AG08396 (cell line): ENCODE measurements at regions not wholly inside any gene's neighbourhood (a gene's known extent, or its start where the extent isn't known, plus 50 kb on each side); places are given as distances from the start of the nearest gene placed in this dataset.
"Not testable (repeated sequence)": the region's sequence is repeated elsewhere in the genome, so short reads cannot be mapped to it uniquely, and the experiment has no call there.

ENCODE experiments used
- DNase-seq: peaks from one replicate; pipeline ENCODE4 v3.0.0; 2012; ENCODE audit warnings: low spot score, mixed read lengths

DNA sequence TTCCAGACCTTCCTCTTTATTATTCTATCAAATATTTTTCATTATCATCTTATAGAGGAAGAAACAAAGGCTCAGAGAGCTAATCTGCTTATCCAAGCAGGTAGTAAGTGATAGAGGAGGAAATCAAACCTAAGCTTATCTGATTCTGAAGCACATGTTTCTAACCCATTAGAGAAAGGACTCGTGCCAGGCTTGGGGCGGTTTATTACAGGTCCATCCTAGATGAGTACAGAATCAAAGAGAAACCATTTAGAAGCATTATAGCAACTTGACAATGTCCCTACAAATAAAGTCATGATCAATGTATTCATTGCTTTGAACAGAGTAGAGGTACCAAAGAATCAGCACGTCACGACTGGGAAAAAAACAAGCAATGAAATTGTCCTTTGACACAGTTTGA lies 303.0 kb downstream of the CYRIA start:
- no peak for DNase-seq

DNA sequence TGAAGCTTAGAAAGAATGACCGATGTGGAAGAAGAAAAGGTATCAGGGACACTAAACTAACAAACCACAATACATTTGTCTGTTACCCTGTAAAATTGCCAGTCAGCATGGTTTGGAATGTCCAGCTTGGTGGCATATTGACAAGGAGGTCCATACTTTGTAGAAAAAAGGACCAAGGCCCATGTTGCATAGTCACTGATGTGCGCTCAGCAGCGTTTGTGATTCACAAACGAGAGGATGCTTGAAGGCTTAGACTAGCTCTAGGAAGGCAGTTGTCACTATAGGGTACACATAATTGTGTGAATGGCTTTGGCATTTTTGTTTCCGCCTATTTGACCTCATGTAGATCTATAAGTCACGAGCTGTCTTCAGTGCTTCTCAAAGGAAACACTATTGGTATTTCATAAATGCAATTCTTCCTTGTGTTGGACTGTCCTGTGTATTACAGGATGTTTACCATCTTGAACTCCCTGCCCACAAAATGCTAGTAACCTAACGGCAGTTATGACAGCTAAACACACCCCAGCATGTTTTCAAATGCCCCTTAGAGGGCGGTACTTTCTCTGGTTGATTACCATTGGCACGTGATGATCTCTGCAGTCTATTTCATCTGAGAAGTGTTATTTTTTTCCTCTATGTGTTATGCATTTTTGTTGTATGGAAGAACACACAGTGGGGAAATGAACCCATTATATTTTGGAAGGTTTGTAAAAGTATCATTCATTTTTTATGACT lies 304.2 kb downstream of the CYRIA start:
- no peak for DNase-seq

DNA sequence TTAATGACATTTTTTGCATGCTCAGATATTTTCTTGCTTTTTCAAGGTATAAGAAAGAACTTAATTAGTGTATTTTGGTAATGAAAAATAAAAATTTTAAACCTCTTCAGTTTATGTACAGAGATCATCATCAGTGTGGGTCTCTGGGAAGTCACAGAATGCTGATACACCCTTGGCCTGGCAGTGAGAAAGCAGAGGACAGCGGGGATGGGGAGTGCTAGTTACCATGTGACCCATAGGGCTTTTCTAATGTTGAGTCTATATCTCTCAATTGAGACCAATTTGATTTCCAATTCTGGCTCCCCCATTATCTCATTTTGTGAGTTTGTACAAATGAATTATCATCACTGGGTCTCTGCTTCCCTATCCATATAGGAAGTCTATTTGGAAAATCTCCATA lies 305.7 kb downstream of the CYRIA start:
- DNase-seq, result no peak

DNA sequence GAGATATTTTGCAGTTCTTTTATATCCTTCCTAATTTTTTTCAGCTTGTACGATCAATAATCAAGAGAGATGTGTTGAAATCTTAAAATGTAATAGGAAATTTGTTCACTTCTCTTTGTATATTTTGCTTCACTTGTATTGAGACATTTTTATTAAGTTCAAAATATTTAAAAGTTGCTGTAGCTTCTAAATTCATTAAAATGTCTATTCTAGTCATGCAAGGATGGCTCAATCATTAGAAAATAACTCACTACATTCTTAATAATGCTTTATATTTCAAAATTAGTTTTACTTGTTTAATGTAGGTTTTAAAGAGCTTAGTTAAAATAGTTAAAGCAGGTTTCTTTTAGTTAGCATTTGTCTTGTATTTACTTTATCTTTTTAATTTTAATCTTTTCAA lies 308.4 kb downstream of the CYRIA start:
- no peak for DNase-seq

DNA sequence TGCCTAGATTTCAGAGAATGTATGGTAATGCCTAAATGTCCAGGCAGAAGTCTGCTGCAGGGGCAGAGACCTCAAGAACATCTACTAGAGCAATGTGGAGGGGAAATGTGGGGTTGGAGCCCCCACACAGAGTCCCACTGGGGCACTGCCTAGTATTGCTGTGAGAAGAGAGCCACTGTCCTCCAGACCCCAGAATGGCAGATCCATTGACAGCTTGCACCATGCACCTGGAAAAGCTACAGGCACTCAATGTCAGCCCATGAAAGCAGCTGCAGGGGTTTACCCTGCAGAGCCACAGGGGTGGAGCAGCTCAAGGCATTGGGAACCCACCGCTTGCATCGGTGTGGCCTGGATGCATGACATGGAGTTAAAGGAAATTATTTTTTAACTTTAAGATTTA lies 314.1 kb downstream of the CYRIA start:
- DNase-seq, result no peak

DNA sequence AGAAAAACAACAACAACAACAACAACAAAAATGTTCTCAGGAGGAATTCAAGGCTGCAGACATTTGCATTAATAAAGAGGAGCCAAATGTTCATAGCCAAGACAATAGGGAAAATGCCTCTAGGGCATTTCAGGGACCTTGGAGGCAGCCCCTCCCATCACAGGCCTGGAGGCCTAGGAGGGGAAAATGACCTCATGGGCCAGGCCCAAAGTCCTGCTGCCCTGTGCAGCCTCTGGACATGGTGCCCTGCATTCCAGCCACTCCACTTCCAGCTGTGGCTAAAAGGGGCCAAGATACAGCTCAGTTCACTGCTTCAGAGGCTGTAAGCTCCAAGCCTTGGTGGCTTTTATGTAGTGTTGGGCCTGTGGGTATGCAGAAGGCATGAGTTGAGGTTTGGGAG lies 314.5 kb downstream of the CYRIA start:
- no peak for DNase-seq

DNA sequence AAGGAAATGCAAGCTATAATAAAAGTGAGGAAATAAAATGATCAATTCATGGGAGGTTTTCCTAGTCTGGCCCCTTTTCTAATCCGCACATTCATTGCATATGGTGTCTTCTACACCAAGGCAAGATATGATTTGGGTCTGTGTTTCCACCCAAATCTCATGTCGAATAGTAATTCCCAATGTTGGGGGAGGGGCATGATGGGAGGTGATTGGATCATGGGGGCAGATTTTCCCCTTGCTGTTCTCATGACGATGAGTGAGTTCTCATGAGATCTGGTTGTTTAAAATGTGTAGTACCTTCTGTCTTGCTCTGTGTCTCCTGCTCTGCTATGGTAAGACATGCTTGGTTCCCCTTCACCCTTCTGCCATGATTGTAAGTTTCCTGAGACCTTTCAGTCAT lies 315.4 kb downstream of the CYRIA start:
- DNase-seq, result no peak

DNA sequence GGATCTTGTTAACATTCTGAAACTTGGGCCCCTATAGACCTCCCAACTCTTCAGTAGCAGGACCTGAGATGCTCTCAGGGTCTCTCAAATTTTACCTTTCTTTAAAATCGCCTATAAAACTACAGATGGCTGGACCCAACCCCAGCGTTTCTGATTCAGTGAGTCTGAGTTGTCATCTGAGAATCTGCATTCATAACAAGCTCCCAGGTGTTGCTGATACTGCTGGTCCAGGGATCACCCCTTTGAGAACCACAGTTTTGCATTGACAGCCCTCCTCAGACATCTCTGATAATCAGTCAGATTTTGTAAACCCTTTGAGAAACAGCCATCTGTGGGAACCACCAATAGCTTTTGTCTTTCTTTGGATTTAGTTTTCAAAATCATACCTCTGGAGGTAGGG lies 315.8 kb downstream of the CYRIA start:
- no peak for DNase-seq

DNA sequence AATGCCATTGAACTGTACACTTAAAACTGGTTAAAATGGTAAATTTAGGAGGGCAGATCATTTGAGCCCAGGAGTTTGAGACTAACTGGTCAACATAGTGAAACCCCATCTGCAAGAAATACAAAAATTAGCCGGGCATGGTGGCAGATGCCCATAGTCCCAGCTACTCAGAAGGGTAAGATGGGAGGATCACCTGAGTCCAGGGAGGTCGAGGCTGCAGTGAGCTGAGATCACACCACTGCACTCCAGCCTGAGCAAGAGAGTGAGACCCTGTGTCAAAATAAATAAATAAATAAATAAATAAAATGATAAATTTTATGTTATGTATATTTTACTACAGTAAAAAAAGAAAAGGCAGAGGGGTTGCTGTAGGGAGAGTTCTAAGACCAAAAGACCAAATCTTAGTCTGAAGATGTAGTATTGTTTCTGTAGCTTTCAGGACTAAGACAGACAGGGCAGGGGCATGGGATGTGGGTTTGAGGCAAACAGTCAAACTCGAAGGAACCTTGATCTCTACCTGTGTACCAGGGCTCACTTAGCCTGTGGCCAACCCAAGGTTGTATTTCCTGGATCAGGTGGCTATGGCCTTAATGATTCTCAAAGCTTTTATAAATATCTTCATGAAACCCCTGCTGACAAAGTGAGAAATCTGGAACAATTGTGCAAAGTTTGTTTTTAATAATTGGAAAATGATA lies 316.7 kb downstream of the CYRIA start:
- DNase-seq, result no peak

DNA sequence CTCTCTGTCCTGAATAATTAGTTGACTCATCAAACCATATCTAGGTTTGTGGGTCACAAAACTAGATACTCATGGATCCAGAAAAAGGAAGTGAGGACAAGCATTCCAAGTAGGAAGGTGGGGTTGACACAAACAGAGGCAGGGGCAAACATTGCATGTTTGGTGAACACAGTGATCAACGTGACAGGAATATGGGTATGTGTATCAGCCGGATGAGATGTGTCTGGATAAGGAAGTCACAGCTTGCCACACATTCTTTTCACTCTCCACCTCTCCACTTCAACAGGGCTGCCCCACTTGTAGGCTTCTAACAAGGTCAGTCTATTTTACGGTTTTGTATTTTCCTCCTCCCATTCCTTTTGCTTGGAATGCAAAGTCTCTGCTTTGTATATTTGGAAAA lies 319.0 kb downstream of the CYRIA start:
- DNase-seq, result no peak

DNA sequence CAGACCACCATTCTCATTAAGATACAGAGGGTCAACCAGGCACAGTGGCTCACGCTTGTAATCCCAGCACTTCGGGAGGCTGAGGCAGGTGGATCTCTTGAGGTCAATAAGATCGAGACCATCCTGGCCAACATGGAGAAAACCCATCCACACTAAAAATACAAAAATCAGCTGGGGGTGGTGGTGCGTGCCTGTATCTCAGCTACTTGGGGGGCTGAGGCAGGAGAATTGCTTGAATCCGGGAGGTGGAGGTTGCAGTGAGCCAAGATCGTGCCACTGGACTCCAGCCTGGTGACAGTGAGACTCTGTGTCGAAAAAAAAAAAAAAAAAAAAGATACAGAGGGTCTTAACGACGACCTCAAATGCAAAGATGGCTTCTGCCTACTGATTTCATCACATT lies 320.4 kb downstream of the CYRIA start:
- not testable (repeated sequence) for DNase-seq

DNA sequence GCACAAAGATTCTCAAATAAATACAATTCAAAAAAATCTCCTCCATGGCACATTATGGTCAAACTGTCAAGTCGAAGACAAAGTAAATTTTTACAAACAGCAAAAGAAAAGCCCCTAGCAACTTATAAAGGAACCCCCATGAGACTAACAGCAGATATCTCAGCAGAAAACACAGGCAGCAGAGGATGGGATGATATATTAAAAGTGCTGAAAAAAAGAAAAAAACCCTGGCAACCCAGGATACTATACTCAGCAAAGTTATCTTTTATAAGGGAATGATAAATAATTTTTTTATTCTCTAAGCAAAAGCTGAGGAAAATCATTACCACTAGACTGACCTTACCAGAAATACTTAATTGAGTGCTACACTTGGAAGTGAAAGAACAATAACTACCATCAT lies 326.4 kb downstream of the CYRIA start:
- DNase-seq, result no peak

DNA sequence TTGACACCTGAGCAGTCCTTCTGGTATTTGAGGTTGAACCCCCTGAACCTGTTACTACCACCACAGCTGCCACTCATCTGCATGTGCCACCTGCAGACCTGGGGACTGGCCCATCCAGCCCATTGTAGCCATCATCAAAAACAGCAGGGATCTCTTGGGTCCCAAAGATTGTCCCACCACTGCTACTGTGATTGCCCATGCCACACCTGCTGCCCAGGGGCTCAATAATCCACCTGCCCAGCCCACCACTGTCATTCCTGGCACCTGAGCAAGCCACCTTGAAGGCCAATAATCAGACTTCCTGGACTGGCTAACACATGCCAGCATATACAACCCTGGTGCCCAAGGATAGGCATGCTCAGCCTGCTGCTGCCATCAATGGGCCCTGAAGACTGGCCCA lies 327.6 kb downstream of the CYRIA start:
- DNase-seq, result no peak

DNA sequence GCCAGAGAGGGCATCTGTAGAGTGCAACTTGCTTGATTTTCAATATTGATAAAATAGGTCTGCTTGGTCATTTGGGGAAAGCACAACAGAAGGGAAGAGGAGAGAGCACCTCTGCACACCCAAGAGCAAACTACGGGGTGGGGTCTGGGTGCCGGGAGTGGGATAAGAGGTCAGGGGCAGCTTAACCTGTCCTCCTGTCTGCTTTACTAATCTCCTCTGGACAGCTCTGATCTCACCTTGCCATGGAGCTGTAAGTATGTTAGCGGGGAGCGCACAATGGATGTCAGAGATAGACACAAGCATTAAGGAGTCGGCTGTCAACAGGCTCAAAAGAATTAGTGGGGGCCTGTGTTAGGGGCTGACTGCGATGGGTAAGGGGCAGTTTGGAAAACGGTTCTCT lies 328.7 kb downstream of the CYRIA start:
- no peak for DNase-seq

DNA sequence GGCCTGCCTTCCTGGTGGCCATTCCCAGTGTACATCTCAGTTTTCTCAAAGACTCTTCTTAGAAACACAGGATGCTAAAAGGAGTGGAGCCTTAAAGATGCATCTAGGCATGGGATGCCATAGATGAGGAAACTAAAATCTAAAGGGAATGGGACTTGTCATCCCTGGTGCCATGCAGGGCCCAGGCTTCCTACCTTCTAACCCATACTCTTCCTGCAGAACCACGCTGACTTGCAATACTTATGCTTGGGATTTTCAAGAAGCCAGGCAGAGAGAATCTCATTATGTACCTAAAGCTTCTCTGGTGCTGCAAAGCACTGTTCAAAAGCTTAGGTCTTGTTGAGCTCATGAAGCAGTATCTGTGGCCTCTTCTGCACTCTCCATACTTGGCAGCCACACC lies 329.1 kb downstream of the CYRIA start:
- DNase-seq, result no peak

DNA sequence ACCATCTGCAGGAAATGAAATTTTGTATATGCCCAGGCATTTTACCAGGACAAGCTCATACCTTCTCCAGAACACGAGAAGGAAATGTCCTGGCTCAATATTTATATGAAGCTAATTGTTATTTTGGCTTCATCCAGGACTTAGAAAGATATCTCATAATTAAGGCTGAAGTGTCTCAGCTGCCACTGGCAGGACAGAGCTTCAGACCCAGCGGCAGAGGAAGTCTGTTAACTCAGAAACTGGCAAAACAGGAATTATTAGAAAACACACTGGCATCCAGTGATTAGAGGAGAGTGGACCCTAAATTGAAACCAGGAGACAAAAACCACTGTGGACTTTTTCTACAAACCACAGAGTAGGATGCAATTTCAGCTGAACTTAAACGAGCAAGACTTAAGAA lies 329.7 kb downstream of the CYRIA start:
- no peak for DNase-seq

DNA sequence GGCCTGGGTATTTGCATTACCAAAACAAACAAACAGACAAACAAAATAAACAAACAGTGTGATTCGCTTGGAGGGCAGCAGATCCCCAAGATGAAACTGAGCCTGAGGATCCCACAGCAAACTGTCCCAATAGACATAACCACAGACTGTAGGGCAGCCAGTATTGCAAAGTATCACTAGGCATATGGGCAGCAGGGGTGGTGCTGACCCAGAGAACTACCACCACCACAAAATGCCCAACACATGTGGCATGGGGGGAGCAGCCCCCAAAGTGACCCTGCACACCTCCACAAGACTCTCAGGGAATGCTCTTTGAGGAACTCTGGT lies 330.1 kb downstream of the CYRIA start:
- DNase-seq, result no peak

DNA sequence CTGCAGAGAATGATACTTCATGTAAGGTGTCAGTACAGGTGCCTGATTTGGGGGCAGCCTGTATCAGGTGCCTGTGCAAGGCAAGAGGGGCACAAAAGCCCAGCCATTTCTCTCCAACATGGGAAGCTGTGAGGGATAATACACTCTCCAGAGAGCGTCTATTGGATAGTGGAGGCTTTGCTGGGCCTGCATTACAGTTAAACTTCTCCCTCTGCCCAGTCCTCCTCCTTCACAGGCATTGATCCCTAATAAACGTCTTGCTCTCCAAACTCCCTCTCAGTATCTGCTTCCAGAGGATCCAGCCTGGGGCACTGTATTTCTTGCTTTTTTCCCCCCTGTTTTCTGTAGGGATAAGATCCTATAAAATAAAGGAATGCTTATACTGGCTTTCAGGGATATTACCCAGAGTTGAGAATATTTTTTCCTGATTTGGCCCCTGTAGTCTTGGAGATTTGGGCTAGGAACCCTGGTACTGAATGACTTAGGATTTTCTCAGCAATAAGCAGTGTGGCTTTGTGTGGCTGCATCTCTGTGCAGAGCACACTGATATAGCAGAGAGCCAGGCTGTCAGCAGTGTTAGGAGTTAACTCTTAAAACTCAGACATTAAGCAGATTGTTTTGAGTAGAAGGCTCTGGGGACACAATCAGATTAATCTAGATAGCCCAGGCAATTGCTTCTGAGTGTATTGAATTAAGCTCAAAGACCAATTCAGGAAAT lies 330.6 kb downstream of the CYRIA start:
- no peak for DNase-seq

DNA sequence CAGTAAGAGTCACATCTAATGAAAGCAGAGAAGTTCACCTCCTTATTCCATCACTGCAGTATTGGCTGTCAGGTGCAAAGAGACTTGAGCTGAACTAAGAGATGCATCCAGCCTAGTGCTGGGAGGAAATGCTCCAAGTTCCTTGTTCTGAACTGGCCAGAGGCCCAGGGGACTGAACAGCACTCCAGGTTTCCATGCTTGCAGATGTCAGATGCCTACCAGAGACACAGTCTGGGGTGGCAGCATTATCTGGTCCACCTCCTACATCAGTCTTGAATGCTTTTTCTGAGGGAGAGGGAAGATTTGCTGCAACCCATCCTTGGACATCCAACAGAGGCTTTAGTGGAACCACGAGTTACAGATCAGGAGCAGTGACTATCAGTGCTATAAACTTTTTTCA lies 331.3 kb downstream of the CYRIA start:
- DNase-seq, result no peak

DNA sequence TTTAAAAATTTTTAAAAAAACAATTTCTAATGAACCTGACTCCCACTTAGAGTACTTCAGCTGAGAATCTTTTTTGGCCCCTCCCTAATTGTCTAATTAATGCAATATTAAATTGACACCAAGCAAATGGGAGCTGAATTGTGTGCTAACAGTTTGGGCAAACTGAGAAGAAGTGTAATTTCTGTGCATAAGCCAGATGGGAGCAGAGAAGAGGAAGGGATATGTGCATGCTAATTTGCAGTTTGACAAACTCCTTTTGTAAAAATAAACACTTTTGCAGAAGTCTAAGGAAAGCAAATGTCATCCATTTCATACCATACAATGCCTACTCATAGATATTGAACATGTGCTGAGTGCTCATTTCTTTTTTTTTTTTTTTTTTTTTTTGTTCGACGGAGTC lies 332.0 kb downstream of the CYRIA start:
- DNase-seq, result no peak

DNA sequence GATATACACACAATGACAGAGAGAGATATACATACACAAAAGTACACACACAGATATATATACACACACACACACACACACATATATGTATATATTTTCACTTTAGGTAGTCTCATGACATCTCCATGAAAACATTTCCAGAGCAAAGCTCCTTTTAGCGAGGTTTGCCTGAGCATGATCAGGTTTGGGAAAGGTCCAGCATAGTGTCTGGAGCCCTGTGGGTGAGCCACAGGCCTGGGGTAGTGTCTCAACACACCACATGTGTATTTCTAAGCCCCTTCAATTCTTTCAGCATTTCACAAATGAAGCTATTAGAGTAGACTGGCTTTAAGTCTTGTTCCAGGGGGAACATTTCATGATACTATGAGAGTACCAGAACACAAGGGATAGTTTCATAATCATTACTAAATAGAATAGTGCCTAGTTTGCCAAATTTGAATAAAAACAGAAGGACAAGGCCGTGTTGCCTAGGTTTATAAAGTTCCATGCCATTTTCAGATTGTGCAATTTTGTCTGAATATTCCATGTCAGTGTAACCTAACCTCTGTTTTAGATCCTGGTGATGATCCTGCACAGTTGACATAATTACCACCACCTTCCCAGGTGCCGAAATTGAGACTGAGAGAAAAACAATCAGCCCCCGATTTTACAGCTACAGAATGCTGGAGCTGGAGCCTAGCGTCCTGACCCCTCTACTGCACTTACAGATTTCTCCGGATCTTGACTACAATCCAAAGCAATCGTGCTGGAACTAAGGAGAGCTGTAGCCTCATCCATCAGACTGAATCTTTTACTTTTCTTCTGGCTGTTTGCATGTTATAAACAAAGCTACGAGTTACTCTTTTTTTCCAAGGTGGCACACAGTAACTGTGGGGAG lies 332.7 kb downstream of the CYRIA start:
- no peak for DNase-seq

DNA sequence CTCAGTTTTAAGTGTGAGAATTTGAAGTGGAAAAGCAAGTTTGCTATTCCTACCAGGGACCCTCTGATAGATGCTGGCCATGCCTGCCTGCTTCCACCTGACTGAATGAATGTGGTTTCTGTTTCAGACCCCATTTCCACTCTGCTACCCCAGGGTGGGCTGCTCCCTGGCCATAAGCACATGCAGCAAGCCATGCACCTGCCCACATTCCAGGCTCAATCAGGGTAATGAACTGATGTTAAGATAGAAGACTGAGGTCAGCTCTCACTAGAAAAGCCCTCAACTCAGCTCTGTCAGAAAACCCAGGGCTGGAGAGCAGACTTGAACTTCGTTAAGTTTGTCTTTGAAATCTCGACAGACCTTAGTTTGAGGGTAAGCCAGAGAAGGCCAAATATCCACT lies 333.9 kb downstream of the CYRIA start:
- no peak for DNase-seq

DNA sequence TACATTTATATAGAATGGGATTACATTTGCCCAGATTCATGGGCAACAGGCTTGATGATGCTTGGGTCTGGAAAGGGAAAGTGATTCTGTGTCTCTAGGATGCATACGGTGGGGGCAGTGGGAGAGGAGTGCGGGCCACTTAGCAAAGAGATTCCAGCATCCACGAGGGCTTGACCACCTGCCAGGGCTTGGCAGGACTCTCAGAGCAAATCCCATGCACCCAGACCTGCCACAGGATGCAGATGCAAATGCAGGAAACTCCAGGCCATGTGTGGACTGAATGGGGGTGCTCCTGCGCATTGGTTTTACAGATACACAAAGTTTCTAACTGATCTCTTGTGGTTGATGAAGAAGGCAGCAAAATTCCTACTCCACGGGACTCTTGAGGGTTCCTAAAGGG lies 334.7 kb downstream of the CYRIA start:
- DNase-seq, result no peak
